HFF-Myc (cell line): ENCODE measurements at regions not wholly inside any gene's neighbourhood (a gene's known extent, or its start where the extent isn't known, plus 50 kb on each side); places are given as distances from the start of the nearest gene placed in this dataset.
"Not testable (repeated sequence)": the region's sequence is repeated elsewhere in the genome, so short reads cannot be mapped to it uniquely, and the experiment has no call there.

Experiments used
- DNase-seq: peaks from one replicate; pipeline ENCODE4 v3.0.0-alpha.2; 2011; ENCODE audit warnings: low read depth; ENCODE audit errors: extremely low read depth
- H3K4me3 ChIP-seq: replicated peaks from 2 replicates; pipeline ENCODE4 v1.5.1; 2011; ENCODE audit warnings: low read depth, mild to moderate bottlenecking, control low read depth, low read length
- CTCF ChIP-seq: IDR thresholded peaks from 2 replicates; pipeline ENCODE4 v1.5.1; 2012; ENCODE audit warnings: mild to moderate bottlenecking, low read depth, low read length, control low read depth; ENCODE audit errors: missing control alignments

- no peak for DNase-seq
- H3K4me3 ChIP-seq, result no peak overlapping the region
- TF ChIP-seq CTCF, result no peak
Observed at GRCh38 chr13:90633849-90634248, 713.6 kb upstream of the MIR17HG start.

GRCh38 chr13:90640976-90641375 is 706.5 kb upstream of the MIR17HG start:
- TF ChIP-seq CTCF, result no peak
- H3K4me3 ChIP-seq, result no peak overlapping the region
- no peak for DNase-seq

- no peak for DNase-seq
- H3K4me3 ChIP-seq, result no peak overlapping the region
- TF ChIP-seq CTCF, result no peak
Observed at GRCh38 chr13:90641884-90642283, 705.6 kb upstream of the MIR17HG start.

GRCh38 chr13:90645582-90645981 is 701.9 kb upstream of the MIR17HG start:
- no peak overlapping the region for H3K4me3 ChIP-seq
- DNase-seq, result no peak
- no peak for TF ChIP-seq CTCF

GRCh38 chr13:90648497-90648896 is 699.0 kb upstream of the MIR17HG start:
- DNase-seq, result no peak
- TF ChIP-seq CTCF, result no peak
- H3K4me3 ChIP-seq, result no peak overlapping the region

- no peak overlapping the region for H3K4me3 ChIP-seq
- DNase-seq, result no peak
- TF ChIP-seq CTCF, result no peak
Observed at GRCh38 chr13:90652036-90652435, 695.5 kb upstream of the MIR17HG start.

- no peak for TF ChIP-seq CTCF
- H3K4me3 ChIP-seq, result no peak overlapping the region
- DNase-seq, result no peak
Observed at GRCh38 chr13:90654970-90655369, 692.5 kb upstream of the MIR17HG start.

- not testable (repeated sequence) for DNase-seq, H3K4me3 ChIP-seq
Observed at GRCh38 chr13:90664200-90664599, 683.3 kb upstream of the MIR17HG start.
